ENCODE measurements at regions not wholly inside any gene's neighbourhood (a gene's known extent, or its start where the extent isn't known, plus 50 kb on each side); places are given as distances from the start of the nearest gene placed in this dataset.

- H3K27ac ChIP-seq (ENCODE audit: low read depth, low read length): no peak overlapping the region
These were observed 222.3 kb upstream of the LINGO1 start for GRCh38 chr15:77854980-77855379.

DNA sequence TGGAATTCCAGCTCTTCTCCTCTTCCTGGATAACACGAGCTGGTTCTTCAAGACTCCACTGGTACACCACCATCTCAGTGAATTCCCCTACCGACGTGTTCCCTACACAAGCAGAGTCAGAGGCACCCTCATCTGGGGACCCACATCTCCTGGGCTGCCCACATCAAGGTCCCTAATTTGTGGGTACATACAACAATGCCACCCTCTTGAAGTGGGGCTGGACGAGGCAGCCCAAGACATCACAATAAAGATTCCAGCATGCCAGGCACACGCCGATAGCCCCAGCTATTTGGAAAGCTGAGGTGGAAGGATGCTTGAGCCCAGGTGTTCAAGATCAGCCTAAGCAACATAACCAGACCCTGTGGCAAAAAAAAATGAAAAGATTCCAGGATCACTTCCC lies 221.2 kb upstream of the LINGO1 start:
- H3K27ac ChIP-seq (ENCODE audit: low read depth, low read length): no peak overlapping the region
- 83 to 90% (median 88%) methylated on average over 6 of the region's 6 CpGs for WGBS, 3 donors

- 58 to 84% (median 68%) methylated on average over 7 of the region's 7 CpGs for WGBS, 3 donors
These were observed 220.3 kb upstream of the LINGO1 start for GRCh38 chr15:77853008-77853328.

GRCh38 chr15:77852241-77853007 lies 219.7 kb upstream of the LINGO1 start:
- WGBS, 3 donors: 48 to 61% (median 58%) methylated on average over 23 of the region's 23 CpGs
- H3K27ac ChIP-seq (ENCODE audit: low read depth, low read length): no peak overlapping the region

More at GRCh38 chr15:77853008-77853328, 220.3 kb upstream of the LINGO1 start:
- H3K27ac ChIP-seq (ENCODE audit: low read depth, low read length): no peak overlapping the region

DNA sequence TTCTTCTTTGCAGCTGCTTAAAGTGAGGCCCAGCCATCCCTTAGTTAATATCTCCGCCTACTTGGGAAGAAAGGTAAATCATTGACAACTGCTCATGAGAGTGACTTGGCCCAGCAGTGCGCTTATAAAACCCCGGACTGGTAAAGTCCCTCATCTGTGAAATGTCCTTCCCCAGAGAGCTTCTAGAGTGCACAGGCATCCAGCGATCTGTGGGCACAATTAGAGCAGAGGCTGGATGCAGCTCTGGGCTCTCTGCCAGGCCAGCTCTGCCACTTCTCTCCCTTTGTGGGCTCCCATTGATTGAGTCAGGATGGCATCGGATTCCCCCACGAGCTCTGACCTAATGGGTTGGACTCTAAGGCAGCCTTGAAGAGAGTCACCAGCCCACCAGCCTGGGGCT lies 219.0 kb upstream of the LINGO1 start:
- no peak overlapping the region for H3K27ac ChIP-seq (ENCODE audit: low read depth, low read length)
- WGBS, 3 donors: 33 to 76% (median 61%) methylated on average over 6 of the region's 6 CpGs

DNA sequence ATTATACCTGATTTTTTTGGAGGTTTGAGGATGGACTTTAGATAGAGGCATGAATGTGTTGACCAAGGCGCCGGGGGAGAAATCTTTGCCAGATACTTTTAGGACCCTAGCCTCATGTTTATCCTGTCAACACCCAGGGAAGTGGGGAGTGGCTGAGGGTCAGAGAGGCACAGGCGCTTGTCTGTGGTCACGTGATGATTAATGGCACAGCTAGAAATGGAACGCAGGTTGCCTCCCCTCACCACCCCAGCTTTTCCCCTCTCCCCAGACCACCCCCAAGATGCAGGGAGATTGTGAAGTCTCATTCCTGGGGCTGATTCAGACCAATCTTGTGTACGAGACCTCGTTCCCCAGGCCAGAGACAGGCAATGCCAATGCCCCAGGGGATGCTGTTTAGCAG lies 218.4 kb upstream of the LINGO1 start:
- H3K27ac ChIP-seq (ENCODE audit: low read depth, low read length): no peak overlapping the region
- WGBS, 3 donors: 50 to 70% (median 70%) methylated on average over 7 of the region's 7 CpGs

GRCh38 chr15:77846986-77847385 lies 214.3 kb upstream of the LINGO1 start:
- WGBS, 3 donors: 47 to 88% (median 79%) methylated on average over 2 of the region's 2 CpGs
- no peak overlapping the region for H3K27ac ChIP-seq (ENCODE audit: low read depth, low read length)

DNA sequence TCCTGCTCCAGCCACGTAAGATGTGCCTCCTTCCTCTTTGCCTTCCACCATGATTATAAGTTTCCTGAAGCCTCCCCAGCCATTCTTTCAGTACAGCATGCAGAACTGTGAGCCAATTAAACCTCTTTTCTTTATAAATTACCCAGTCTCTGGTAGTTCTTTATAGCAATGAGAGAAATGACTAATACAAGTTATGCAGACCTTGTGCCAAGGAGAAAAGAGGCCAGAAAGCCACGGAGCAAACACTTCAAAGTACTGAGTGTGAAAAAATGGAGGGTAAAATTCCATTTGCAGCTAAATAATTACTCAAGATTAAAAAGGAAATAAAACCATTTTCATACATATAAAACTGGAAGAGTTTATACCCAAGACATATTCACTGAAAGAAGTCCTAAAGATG lies 213.6 kb upstream of the LINGO1 start:
- 17 to 51% (median 46%) methylated on average over 2 of the region's 2 CpGs for whole genome bisulfite sequencing, 3 donors
- no peak overlapping the region for H3K27ac ChIP-seq (ENCODE audit: low read depth, low read length)

DNA sequence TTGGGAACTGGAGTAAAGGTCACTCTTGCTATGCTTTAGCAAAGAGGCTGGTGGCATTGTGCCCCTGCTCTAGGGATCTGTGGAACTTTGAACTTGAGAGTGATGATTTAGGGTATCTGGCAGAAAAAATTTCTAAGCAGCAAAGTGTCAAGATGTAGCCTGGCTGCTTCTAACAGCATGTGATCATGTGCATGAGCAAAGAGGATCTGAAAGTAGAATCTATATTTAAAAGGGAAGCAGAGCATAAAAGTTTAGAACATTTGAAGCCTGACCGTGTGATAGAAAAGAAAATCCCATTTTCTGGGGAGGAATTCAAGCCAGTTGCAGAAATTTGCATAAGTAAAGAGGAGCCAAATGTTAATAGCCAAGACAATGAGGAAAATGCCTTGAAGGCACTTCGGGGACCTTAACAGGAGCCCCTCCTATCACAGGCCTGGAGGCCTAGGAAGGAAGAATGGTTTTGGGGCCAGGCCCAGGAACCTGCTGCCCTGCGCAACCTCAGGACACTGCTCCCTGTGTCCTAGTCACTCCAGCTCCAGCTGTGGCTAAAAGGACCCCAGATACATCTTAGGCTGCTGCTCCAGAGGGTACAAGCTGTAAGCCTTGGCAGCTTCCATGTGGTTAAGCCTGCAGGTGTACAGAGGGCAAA lies 212.2 kb upstream of the LINGO1 start:
- 89 to 92% (median 92%) methylated on average over 3 of the region's 3 CpGs for WGBS, 3 donors
- H3K27ac ChIP-seq (ENCODE audit: low read depth, low read length): no peak overlapping the region

DNA sequence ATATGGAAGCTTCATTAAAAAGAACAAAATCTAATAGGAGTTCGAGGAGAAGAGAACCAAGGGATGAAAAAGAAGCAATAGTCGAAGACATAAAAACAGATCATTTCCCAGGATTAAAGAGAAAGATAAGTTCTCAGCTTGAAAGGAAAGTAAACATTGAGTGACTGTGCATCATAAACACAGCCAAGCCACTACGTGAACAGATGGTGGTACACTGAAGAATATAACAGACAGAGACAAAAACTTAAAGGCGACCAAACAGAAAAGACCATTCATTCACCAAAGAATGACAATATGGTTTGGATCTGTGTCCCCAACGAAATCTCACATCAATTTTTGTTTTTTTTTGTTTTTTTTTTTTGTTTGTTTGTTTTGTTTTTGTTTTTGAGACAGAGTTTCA lies 210.8 kb upstream of the LINGO1 start:
- WGBS, 3 donors: 60 to 81% (median 69%) methylated on average over 5 of the region's 5 CpGs
- H3K27ac ChIP-seq (ENCODE audit: low read depth, low read length): no peak overlapping the region

DNA sequence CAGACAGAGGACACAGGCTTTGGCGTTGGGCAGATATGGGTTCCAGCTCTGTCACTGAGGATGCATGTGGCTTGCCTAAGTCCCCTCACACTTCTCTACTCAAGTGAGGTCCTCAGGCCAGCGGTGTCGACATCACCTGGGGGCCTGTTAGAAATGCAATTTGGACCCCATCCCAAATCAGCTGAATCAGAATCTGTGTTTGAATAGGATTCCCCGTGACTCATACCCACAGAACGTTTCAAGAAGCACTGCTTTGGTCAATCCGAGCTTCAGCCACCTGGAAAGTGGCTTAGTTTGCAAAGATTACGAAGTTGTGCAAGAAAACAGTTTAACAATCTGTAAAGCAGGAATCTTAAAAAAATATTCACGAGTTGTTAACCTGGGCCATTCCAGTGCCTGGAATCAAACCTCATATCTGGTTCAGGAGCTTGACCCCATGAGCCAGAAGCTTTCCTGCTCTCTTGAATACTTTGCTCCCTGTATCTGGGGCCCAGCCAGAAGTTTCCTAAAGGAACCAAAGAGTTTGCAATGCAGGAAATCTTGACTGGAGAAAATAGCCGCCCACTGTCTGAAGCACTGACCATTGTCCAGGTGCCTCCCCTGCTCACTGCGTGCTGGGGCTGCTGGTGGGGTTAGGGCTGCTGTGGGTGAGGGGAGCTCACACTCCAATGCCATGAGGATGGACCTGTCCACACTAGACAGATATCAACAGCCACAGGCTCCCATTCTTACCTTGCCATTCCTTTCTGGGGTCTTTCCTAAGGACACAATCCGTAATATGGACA lies 208.5 kb upstream of the LINGO1 start:
- WGBS, 3 donors: 61 to 70% (median 66%) methylated on average over 11 of the region's 11 CpGs
- H3K27ac ChIP-seq (ENCODE audit: low read depth, low read length): no peak overlapping the region

- 71 to 79% (median 72%) methylated on average over 11 of the region's 11 CpGs for WGBS, 3 donors
- H3K27ac ChIP-seq (ENCODE audit: low read depth, low read length): no peak overlapping the region
These were observed 207.5 kb upstream of the LINGO1 start for GRCh38 chr15:77839970-77840905.

DNA sequence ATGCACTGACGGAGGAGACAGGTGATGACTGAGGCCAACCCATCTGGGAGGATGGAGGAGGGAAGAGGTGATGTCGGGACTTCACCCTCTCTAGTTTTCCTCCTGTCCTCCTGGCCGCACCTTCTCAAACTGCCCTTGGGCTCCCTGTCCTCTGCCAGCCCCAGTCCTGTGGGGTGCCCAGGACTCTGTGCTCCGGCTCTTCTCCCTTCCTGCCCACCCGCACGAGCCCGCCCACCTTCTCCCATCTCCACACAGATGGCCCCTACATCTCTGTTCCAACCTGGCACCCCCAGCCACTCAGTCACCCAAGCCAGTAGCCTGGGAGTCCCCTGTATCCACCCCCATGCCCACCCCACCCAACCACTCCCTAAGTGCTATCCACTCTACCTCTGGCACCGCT lies 206.7 kb upstream of the LINGO1 start:
- 91 to 94% (median 93%) methylated on average over 8 of the region's 8 CpGs for WGBS, 3 donors

GRCh38 chr15:77838595-77838994 lies 205.9 kb upstream of the LINGO1 start:
- WGBS, 3 donors: 97 to 98% (median 97%) methylated on average over 4 of the region's 4 CpGs

More for the DNA sequence above, 206.7 kb upstream of the LINGO1 start:
- H3K27ac ChIP-seq (ENCODE audit: low read depth, low read length): no peak overlapping the region

DNA sequence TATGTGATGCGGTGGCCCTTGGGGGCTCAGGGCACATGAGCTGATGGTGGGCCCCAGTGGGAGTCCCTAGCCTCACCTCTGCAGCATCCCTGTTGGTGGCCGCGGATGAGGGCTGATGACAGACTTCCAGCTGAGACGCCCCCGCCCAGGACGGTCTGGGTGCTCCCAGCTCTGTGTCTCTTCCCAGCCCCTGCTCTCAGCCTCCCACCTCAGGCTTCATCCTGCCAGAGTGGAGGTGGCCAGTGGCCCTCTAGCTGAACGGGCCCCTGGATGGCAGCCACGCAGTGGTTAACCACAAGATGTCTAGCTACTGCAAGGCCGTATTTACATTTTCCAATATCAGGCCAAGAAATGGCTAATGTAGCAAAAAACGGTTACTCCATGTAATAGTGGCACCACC lies 205.3 kb upstream of the LINGO1 start:
- 74 to 78% (median 76%) methylated on average over 10 of the region's 10 CpGs for WGBS, 3 donors
- H3K27ac ChIP-seq (ENCODE audit: low read depth, low read length): no peak overlapping the region

More at GRCh38 chr15:77838595-77838994, 205.9 kb upstream of the LINGO1 start:
- H3K27ac ChIP-seq (ENCODE audit: low read depth, low read length): no peak overlapping the region

DNA sequence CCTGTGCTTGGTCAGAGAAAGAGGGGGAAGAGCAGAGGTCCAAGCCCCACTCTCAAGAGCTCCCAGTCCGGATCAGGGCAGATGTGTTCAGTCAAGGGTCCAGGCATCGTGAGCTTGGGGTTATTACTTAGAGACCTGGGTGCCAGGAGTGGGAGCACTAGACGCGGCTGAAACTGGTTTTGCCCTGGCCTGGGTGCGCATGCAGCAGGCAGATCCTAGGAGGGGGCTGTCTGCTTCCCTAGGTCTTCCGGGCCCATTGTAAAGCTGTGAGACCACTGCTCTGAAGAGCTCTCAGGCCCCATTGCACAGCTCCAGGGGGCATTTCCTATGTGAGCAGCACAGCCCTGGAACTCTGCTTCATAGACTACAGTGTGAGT lies 204.9 kb upstream of the LINGO1 start:
- no peak overlapping the region for H3K27ac ChIP-seq (ENCODE audit: low read depth, low read length)
- WGBS, 3 donors: 85 to 94% (median 91%) methylated on average over 6 of the region's 6 CpGs

GRCh38 chr15:77836906-77837648 lies 204.4 kb upstream of the LINGO1 start:
- 61 to 77% (median 71%) methylated on average over 12 of the region's 12 CpGs for WGBS, 3 donors
- no peak overlapping the region for H3K27ac ChIP-seq (ENCODE audit: low read depth, low read length)

Data from adipose tissue (tissue), 3 donors.